Hepatocyte (in vitro differentiated cells): ENCODE measurements at regions not wholly inside any gene's neighbourhood (a gene's known extent, or its start where the extent isn't known, plus 50 kb on each side); places are given as distances from the start of the nearest gene placed in this dataset.

ENCODE experiments used
- DNase-seq: peaks from one replicate; pipeline ENCODE4 v3.0.0-alpha.2; 2016; ENCODE audit warnings: low spot score
- H2AFZ ChIP-seq: fragments of 200-600 bp; sonication (generic); 2 replicates; pipeline ENCODE4 v1.6.0; 2016; ENCODE audit warnings: antibody characterized with exemption, mild to moderate bottlenecking
- H3K27ac ChIP-seq: fragments of 200-600 bp; sonication (generic); 2 replicates; pipeline ENCODE4 v1.5.1; 2016; ENCODE audit warnings: mild to moderate bottlenecking
- H3K27me3 ChIP-seq: fragments of 200-600 bp; sonication (generic); 2 replicates; pipeline ENCODE4 v1.6.1; 2016
- H3K36me3 ChIP-seq: fragments of 200-600 bp; sonication (generic); replicated peaks from 2 replicates; pipeline ENCODE4 v1.5.1; 2016; ENCODE audit warnings: low read depth; ENCODE audit not compliant: insufficient read depth
- H3K4me1 ChIP-seq: fragments of 200-600 bp; sonication (generic); 2 replicates; pipeline ENCODE4 v1.5.1; 2016; ENCODE audit warnings: mild to moderate bottlenecking, moderate library complexity; ENCODE audit not compliant: insufficient read depth
- H3K4me2 ChIP-seq: fragments of 200-600 bp; sonication (generic); 2 replicates; pipeline ENCODE4 v1.6.0; 2016
- H3K4me3 ChIP-seq: fragments of 200-600 bp; sonication (generic); 2 replicates; pipeline ENCODE4 v1.5.1; 2016; ENCODE audit warnings: mild to moderate bottlenecking
- H3K79me2 ChIP-seq: fragments of 200-600 bp; sonication (generic); 2 replicates; pipeline ENCODE4 v1.6.0; 2017; ENCODE audit warnings: mild to moderate bottlenecking
- H3K9me2 ChIP-seq: fragments of 200-600 bp; sonication (generic); replicated peaks from 2 replicates; pipeline ENCODE4 v1.6.0; 2017; ENCODE audit warnings: mild to moderate bottlenecking; ENCODE audit not compliant: insufficient read depth
- H3K9me3 ChIP-seq: fragments of 200-600 bp; sonication (generic); 2 replicates; pipeline ENCODE4 v1.5.1; 2016; ENCODE audit warnings: low read depth, mild to moderate bottlenecking
- H4K20me1 ChIP-seq: fragments of 200-600 bp; sonication (generic); 2 replicates; pipeline ENCODE4 v1.6.0; 2016; ENCODE audit warnings: mild to moderate bottlenecking; ENCODE audit not compliant: insufficient read depth, poor library complexity, severe bottlenecking
- EZH2 ChIP-seq: fragments of 200-600 bp; sonication (generic); IDR thresholded peaks from 2 replicates; pipeline ENCODE4 v1.6.1; 2016; ENCODE audit warnings: antibody characterized with exemption, mild to moderate bottlenecking, borderline replicate concordance
- EZH2phosphoT487 ChIP-seq: fragments of 200-600 bp; sonication (generic); IDR thresholded peaks from one replicate; pipeline ENCODE4 v1.6.1; 2018; ENCODE audit warnings: antibody characterized with exemption, mild to moderate bottlenecking, low read depth, moderate library complexity; ENCODE audit not compliant: unreplicated experiment, severe bottlenecking
- WGBS: methylation state at CpG from one replicate; pipeline ENCODE4 v1.1.6; 2016; ENCODE audit warnings: low lambda C conversion rate; ENCODE audit errors: missing lambda C conversion rate; 5-methylcytosine and 5-hydroxymethylcytosine counted together
- TF ChIP-seq, protein P1 (sequence below): fragments of 200-600 bp; sonication (generic); IDR thresholded peaks from 2 replicates; pipeline ENCODE4 v1.5.1; 2016; ENCODE audit warnings: antibody characterized with exemption, mild to moderate bottlenecking; ENCODE audit not compliant: poor library complexity

DNA sequence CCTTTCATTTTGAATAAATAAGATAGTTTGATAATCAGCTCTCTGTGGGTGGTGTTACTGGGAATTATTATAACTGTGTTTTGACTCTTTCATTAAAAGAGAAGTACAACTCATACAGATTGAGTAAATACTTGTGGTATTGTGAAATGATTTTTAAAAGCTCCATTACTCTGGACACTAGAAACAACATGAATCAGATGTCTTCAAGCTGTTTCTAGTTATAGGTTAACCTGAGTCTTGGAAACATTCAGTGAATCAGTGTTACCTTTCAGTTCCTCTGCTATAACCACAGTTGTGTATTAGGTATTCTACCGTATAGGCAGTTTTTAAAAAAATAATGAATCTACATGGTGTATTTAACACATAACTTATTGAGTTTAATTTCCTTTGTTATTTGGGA, 128.4 kb upstream of the SSTR1 start:
- H4K20me1 ChIP-seq: no peaks in the 10 kb centered on the region
- DNase-seq: peak; percentile 16
- H3K27ac ChIP-seq: no peak overlapping the region
- 57% methylated on average over 1 of the region's 1 CpG for WGBS
- no peak overlapping the region for H3K4me3 ChIP-seq
- H3K9me2 ChIP-seq: no peaks in the 10 kb centered on the region
- TF ChIP-seq EZH2: no peak
- no peak overlapping the region for H2AFZ ChIP-seq
- no peaks in the 10 kb centered on the region for H3K79me2 ChIP-seq
- peak overlapping the region; percentile 4 for H3K4me2 ChIP-seq
- H3K27me3 ChIP-seq: no peaks in the 10 kb centered on the region
- no peaks in the 10 kb centered on the region for H3K36me3 ChIP-seq
- H3K4me1 ChIP-seq: no peaks in the 10 kb centered on the region
- H3K9me3 ChIP-seq: no peaks in the 10 kb centered on the region

DNA sequence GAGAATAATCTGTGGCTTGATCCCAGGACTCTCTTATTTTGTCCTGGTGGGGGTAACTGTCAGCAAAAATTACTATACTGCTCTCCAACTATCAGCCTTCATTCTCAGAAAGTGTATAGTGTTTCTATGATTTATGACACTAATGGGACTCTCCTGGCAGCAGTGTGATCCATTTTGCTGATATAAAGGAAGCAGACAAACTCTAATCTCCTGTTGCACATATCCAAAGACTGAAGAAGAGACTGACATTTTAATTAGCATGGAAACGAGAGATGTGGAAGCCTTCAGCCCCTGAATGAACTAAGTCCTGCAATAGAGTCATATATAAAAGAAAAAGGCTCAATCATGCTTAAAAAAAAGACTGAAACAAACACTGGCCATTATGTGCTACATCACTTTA, 127.8 kb upstream of the SSTR1 start:
- H2AFZ ChIP-seq: no peak overlapping the region
- TF ChIP-seq EZH2: no peak
- H3K36me3 ChIP-seq: no peaks in the 10 kb centered on the region
- no peak overlapping the region for H3K27ac ChIP-seq
- H3K4me1 ChIP-seq: no peaks in the 10 kb centered on the region
- DNase-seq: no peak
- H3K9me3 ChIP-seq: no peaks in the 10 kb centered on the region
- no peaks in the 10 kb centered on the region for H3K79me2 ChIP-seq
- WGBS: 22% methylated on average over 1 of the region's 1 CpG
- H3K9me2 ChIP-seq: no peaks in the 10 kb centered on the region
- H3K27me3 ChIP-seq: no peaks in the 10 kb centered on the region
- no peaks in the 10 kb centered on the region for H4K20me1 ChIP-seq
- peak overlapping the region; percentile 4 for H3K4me2 ChIP-seq
- H3K4me3 ChIP-seq: no peak overlapping the region

DNA sequence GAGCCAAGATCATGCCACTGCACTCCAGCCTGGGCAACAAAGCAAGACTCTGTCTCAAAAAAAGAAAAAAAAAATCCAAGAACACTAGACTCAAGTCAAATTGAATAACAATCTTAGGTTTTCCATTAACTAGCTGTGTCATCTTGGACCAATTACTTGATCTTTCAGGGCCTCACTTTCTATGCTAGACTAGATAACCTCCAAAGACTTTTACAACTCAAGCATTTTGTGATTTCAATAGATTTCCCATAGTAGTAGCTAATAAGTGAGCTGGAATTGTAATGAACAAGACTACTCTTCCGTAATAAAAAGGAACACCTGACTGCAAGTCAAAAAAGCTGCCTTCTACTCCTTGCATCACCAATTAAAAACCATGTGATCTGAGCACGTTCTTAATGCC, 127.0 kb upstream of the SSTR1 start:
- 79% methylated on average over 2 of the region's 2 CpGs for WGBS
- Histone ChIP-seq H3K27ac (no peak overlapping the region), H3K4me1 (no peaks in the 10 kb centered on the region), H3K4me3 (no peak overlapping the region), H4K20me1 (no peaks in the 10 kb centered on the region), H3K9me3 (no peaks in the 10 kb centered on the region), H3K4me2 (no peak overlapping the region), H3K79me2 (no peaks in the 10 kb centered on the region), H3K36me3 (no peaks in the 10 kb centered on the region), H3K9me2 (no peaks in the 10 kb centered on the region), H3K27me3 (no peaks in the 10 kb centered on the region), H2AFZ (no peak overlapping the region)
- DNase-seq: no peak
- no peak for TF ChIP-seq EZH2phosphoT487
- TF ChIP-seq, protein P1, sequence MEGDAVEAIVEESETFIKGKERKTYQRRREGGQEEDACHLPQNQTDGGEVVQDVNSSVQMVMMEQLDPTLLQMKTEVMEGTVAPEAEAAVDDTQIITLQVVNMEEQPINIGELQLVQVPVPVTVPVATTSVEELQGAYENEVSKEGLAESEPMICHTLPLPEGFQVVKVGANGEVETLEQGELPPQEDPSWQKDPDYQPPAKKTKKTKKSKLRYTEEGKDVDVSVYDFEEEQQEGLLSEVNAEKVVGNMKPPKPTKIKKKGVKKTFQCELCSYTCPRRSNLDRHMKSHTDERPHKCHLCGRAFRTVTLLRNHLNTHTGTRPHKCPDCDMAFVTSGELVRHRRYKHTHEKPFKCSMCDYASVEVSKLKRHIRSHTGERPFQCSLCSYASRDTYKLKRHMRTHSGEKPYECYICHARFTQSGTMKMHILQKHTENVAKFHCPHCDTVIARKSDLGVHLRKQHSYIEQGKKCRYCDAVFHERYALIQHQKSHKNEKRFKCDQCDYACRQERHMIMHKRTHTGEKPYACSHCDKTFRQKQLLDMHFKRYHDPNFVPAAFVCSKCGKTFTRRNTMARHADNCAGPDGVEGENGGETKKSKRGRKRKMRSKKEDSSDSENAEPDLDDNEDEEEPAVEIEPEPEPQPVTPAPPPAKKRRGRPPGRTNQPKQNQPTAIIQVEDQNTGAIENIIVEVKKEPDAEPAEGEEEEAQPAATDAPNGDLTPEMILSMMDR: no peak
- no peak for TF ChIP-seq EZH2

DNA sequence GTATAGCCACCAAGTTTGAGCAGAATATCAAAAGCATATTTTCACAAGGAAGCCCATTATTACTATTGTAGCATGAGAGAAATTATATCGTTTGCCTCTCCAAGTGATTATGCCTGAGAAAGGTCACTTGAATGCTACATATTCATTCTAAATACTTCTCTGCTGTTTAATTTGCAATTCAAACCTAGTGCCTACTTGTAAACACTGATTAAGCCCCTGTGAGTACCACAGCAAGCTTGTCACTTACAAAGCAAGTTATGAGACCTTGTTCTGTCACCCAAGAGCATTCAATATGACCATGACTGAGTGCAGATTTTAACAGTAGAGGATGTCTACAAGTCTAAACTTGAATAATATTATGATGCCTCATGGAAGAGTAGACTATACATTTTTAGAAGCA, 124.7 kb upstream of the SSTR1 start:
- Histone ChIP-seq H3K27ac (no peak overlapping the region), H3K4me3 (no peak overlapping the region), H2AFZ (no peak overlapping the region), H3K9me2 (no peaks in the 10 kb centered on the region), H4K20me1 (no peaks in the 10 kb centered on the region), H3K79me2 (no peaks in the 10 kb centered on the region), H3K9me3 (no peaks in the 10 kb centered on the region), H3K36me3 (no peaks in the 10 kb centered on the region), H3K27me3 (no peaks in the 10 kb centered on the region), H3K4me2 (no peak overlapping the region), H3K4me1 (no peaks in the 10 kb centered on the region)
- WGBS: 42% methylated on average over 1 of the region's 1 CpG
- TF ChIP-seq, protein P1: no peak
- TF ChIP-seq EZH2phosphoT487: no peak
- TF ChIP-seq EZH2: no peak
- no peak for DNase-seq

DNA sequence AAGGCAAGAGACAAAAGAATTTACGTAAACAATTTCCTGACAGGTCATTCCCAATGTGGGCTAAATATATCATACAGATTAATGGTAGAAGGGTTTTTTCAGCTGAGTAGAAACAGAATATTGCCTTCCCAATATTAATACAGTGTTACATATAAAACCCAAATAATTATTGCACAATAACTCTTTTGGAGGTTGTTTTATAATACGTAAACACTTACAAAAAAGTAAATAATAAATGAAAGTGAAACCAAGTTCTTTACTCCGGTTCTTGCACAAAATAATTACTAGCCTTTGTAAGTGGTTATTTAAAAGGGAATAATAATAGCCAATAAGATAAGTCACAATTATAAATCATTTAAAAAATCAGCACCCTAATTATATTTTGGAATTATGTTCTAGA, 118.6 kb upstream of the SSTR1 start:
- no peak for DNase-seq
- Histone ChIP-seq H3K27me3 (no peaks in the 10 kb centered on the region), H3K4me3 (no peak overlapping the region), H3K4me1 (no peaks in the 10 kb centered on the region), H2AFZ (no peak overlapping the region), H3K79me2 (no peaks in the 10 kb centered on the region), H4K20me1 (no peaks in the 10 kb centered on the region), H3K9me2 (no peaks in the 10 kb centered on the region), H3K9me3 (no peaks in the 10 kb centered on the region), H3K27ac (no peak overlapping the region), H3K4me2 (no peak overlapping the region), H3K36me3 (no peaks in the 10 kb centered on the region)
- TF ChIP-seq, protein P1: no peak
- TF ChIP-seq EZH2: no peak
- no peak for TF ChIP-seq EZH2phosphoT487
- 92% methylated on average over 3 of the region's 3 CpGs for WGBS
